HCT116 (cell line): ENCODE measurements at regions not wholly inside any gene's neighbourhood (a gene's known extent, or its start where the extent isn't known, plus 50 kb on each side); places are given as distances from the start of the nearest gene placed in this dataset.

Source experiments
- ATAC-seq: fragments of 200-7000 bp; cut with Tn5 transposase; 2 replicates; pipeline ENCODE4 v1.9.1; 2020; ENCODE audit warnings: mild to moderate bottlenecking, moderate library complexity
- BruUV-seq: library from RNA; stranded (reverse); fragments of 400-500 nt; replicated peaks from 2 replicates; lab custom pipeline; 2021; lab: Mats Ljungman, UMichigan
- CTCF ChIA-PET: fragments of 300-600 bp; sonication (Branson Sonifier 250); formaldehyde crosslinking; loops from one replicate; lab custom pipeline; 2021; ENCODE audit warnings: antibody characterized with exemption; lab: Charles Lee
- POLR2A ChIA-PET: fragments of 300-600, 350-600 bp; sonication (Branson Sonifier 250); formaldehyde crosslinking; loops from one replicate; lab custom pipeline; 2021; ENCODE audit warnings: antibody characterized with exemption; lab: Charles Lee
- RAD21 ChIA-PET, 2 experiments: fragments of 300-600 bp; sonication (Branson Sonifier 250); formaldehyde crosslinking; loops; one replicate each; lab custom pipeline; 2023; ENCODE audit warnings: low total read pairs in 2 of 2; ENCODE audit not compliant: uncharacterized antibody in 2 of 2, unreplicated experiment in 2 of 2, low non-redundant PET in 1 of 2; lab: Charles Lee
- DNase-seq: peaks from one replicate; pipeline ENCODE4 v3.0.0-alpha.2; 2010; ENCODE audit warnings: low read depth, low spot score
- H2AFZ ChIP-seq: fragments of 200-600 bp; shearing (Covaris generic), sonication (generic); 2 replicates; pipeline ENCODE4 v1.6.1; 2017; ENCODE audit warnings: low read depth, mixed run types, mixed read lengths, antibody characterized with exemption, low read length; ENCODE audit not compliant: poor library complexity, severe bottlenecking
- H3K27ac ChIP-seq: 2 replicates; pipeline ENCODE4 v1.5.1; 2012; ENCODE audit warnings: low read depth, low read length
- H3K27me3 ChIP-seq: fragments of 200-600 bp; sonication (generic); 2 replicates; pipeline ENCODE4 v1.6.1; 2016; ENCODE audit warnings: mixed run types, low read length, mixed read lengths; ENCODE audit not compliant: insufficient read depth
- H3K36me3 ChIP-seq, 2 experiments: fragments of 200-500 bp in 1 of 2; fragments of 200-600 bp in 1 of 2; sonication (Bioruptor generic) in 1 of 2; sonication (generic) in 1 of 2; 2 replicates each; pipeline versions ENCODE4 v1.5.1 to v1.6.1; 2014 to 2016; ENCODE audit warnings: low read length in 2 of 2, inconsistent platforms in 1 of 2, mixed read lengths in 1 of 2, mixed run types in 1 of 2; ENCODE audit not compliant: insufficient read depth in 2 of 2, control insufficient read depth in 1 of 2
- H3K4me1 ChIP-seq, 2 experiments: fragments of 200-600 bp in 1 of 2; sonication (generic) in 1 of 2; 2 replicates each; pipeline versions ENCODE4 v1.5.1 to v1.6.1; 2012 to 2017; ENCODE audit warnings: low read length in 2 of 2, inconsistent platforms in 1 of 2, mild to moderate bottlenecking in 1 of 2, mixed read lengths in 1 of 2, mixed run types in 1 of 2, moderate library complexity in 1 of 2; ENCODE audit not compliant: insufficient read depth in 2 of 2, control insufficient read depth in 1 of 2
- H3K4me2 ChIP-seq: fragments of 200-600 bp; sonication (generic); 2 replicates; pipeline ENCODE4 v1.6.1; 2017; ENCODE audit warnings: mixed run types, low read length, mixed read lengths
- H3K4me3 ChIP-seq, 2 experiments: fragments of 200-600 bp in 1 of 2; sonication (generic) in 1 of 2; replicated peaks in 1 of 2; 2 replicates each; pipeline ENCODE4 v1.5.1; 2011 to 2016; ENCODE audit warnings: low read length in 2 of 2, control low read depth in 1 of 2, low read depth in 1 of 2, mild to moderate bottlenecking in 1 of 2, mixed read lengths in 1 of 2, mixed run types in 1 of 2
- H3K79me2 ChIP-seq: fragments of 200-600 bp; sonication (generic); 2 replicates; pipeline ENCODE4 v1.6.1; 2017; ENCODE audit warnings: mild to moderate bottlenecking, mixed run types, low read length, moderate library complexity, mixed read lengths; ENCODE audit not compliant: insufficient read depth
- H3K9ac ChIP-seq: fragments of 200-600 bp; sonication (generic); 2 replicates; pipeline ENCODE4 v1.6.1; 2016; ENCODE audit warnings: low read length, mixed read lengths
- H3K9me2 ChIP-seq: fragments of 200-600 bp; sonication (generic), shearing (Covaris generic); 2 replicates; pipeline ENCODE4 v1.6.1; 2017; ENCODE audit warnings: mixed run types, mild to moderate bottlenecking, moderate library complexity; ENCODE audit not compliant: insufficient read depth
- H3K9me3 ChIP-seq, 2 experiments: fragments of 200-500 bp in 1 of 2; fragments of 200-600 bp in 1 of 2; sonication (Bioruptor generic) in 1 of 2; sonication (generic) in 1 of 2; 2 replicates each; pipeline ENCODE4 v1.6.1; 2014 to 2017; ENCODE audit warnings: low read length in 2 of 2, mixed read lengths in 2 of 2, inconsistent platforms in 1 of 2, low read depth in 1 of 2, mild to moderate bottlenecking in 1 of 2, mixed run types in 1 of 2, moderate library complexity in 1 of 2; ENCODE audit not compliant: control insufficient read depth in 1 of 2, insufficient read depth in 1 of 2
- H4K20me1 ChIP-seq: fragments of 200-600 bp; sonication (generic), shearing (Covaris generic); 2 replicates; pipeline ENCODE4 v1.6.1; 2017; ENCODE audit warnings: mixed run types, mild to moderate bottlenecking, moderate library complexity; ENCODE audit not compliant: insufficient read depth
- CBX3 ChIP-seq: IDR thresholded peaks from 2 replicates; pipeline ENCODE4 v1.6.1; 2012; ENCODE audit warnings: low read depth
- EGR1 ChIP-seq: IDR thresholded peaks from 2 replicates; pipeline ENCODE4 v1.6.1; 2012; ENCODE audit warnings: low read depth
- ELF1 ChIP-seq: IDR thresholded peaks from 2 replicates; pipeline ENCODE4 v1.6.1; 2012; ENCODE audit warnings: low read depth, borderline replicate concordance
- EZH2 ChIP-seq: fragments of 200-600 bp; sonication (generic); IDR thresholded peaks from 2 replicates; pipeline ENCODE4 v1.6.1; 2017; ENCODE audit warnings: antibody characterized with exemption, mixed run types
- FOSL1 ChIP-seq: IDR thresholded peaks from 2 replicates; pipeline ENCODE4 v1.6.1; 2012; ENCODE audit warnings: low read depth
- POLR2A ChIP-seq: IDR thresholded peaks from 2 replicates; pipeline ENCODE4 v1.7.0; 2011; ENCODE audit warnings: borderline replicate concordance; ENCODE audit not compliant: insufficient read depth, insufficient read length; ENCODE audit errors: extremely low read depth
- REST ChIP-seq: IDR thresholded peaks from 2 replicates; pipeline ENCODE4 v1.6.1; 2012; ENCODE audit warnings: low read depth
- SIN3A ChIP-seq: IDR thresholded peaks from 2 replicates; pipeline ENCODE4 v1.6.1; 2012; ENCODE audit warnings: low read depth
- SP1 ChIP-seq: IDR thresholded peaks from 2 replicates; pipeline ENCODE4 v1.6.1; 2012; ENCODE audit warnings: low read depth
- SRF ChIP-seq: IDR thresholded peaks from 2 replicates; pipeline ENCODE4 v1.6.1; 2012; ENCODE audit warnings: low read depth
- TCF7L2 ChIP-seq: IDR thresholded peaks from 2 replicates; pipeline ENCODE4 v1.7.0; 2011; ENCODE audit warnings: borderline replicate concordance, inconsistent platforms; ENCODE audit not compliant: insufficient read depth, insufficient read length; ENCODE audit errors: extremely low read depth
- YY1 ChIP-seq: IDR thresholded peaks from 2 replicates; pipeline ENCODE4 v1.6.1; 2011; ENCODE audit warnings: low read length, low read depth, moderate library complexity, mild to moderate bottlenecking; ENCODE audit not compliant: insufficient replicate concordance; ENCODE audit errors: extremely low read depth
- ZBTB33 ChIP-seq: IDR thresholded peaks from 2 replicates; pipeline ENCODE4 v1.6.1; 2011; ENCODE audit warnings: mild to moderate bottlenecking, low read length, moderate library complexity; ENCODE audit not compliant: insufficient replicate concordance; ENCODE audit errors: extremely low read depth
- ZFX ChIP-seq: fragments of 450-650 bp; IDR thresholded peaks from 2 replicates; pipeline ENCODE4 v1.6.1; 2017
- ZNF274 ChIP-seq: fragments of 200-500 bp; sonication (Bioruptor generic); IDR thresholded peaks from 2 replicates; pipeline ENCODE4 v1.6.1; 2014; ENCODE audit warnings: mild to moderate bottlenecking, low read depth, low read length, inconsistent platforms
- intact Hi-C: fragments of 100-400 bp; cut with micrococcal nuclease; formaldehyde crosslinking; loops from 2 replicates; pipeline ENCODE4 v1.10.0; 2022
- TF ChIP-seq, protein P1 (sequence below), 3 experiments: fragments of 200-600 bp in 1 of 3; sonication (generic) in 1 of 3; IDR thresholded peaks in 2 of 3; conservative IDR thresholded peaks in 1 of 3; 2 replicates each; pipeline ENCODE4 v1.5.1; 2012 to 2017; ENCODE audit warnings: low read depth in 2 of 3, low read length in 2 of 3, antibody characterized with exemption in 1 of 3, borderline replicate concordance in 1 of 3, control low read depth in 1 of 3, mild to moderate bottlenecking in 1 of 3, mixed read lengths in 1 of 3, mixed run types in 1 of 3, moderate library complexity in 1 of 3; ENCODE audit not compliant: insufficient read depth in 1 of 3

- TF ChIP-seq ZBTB33 (no peak), POLR2A (no peak), EZH2 (no peak), SIN3A (no peak), ZFX (no peak), EGR1 (no peak), ZNF274 (no peak)
- TF ChIP-seq, protein P1, sequence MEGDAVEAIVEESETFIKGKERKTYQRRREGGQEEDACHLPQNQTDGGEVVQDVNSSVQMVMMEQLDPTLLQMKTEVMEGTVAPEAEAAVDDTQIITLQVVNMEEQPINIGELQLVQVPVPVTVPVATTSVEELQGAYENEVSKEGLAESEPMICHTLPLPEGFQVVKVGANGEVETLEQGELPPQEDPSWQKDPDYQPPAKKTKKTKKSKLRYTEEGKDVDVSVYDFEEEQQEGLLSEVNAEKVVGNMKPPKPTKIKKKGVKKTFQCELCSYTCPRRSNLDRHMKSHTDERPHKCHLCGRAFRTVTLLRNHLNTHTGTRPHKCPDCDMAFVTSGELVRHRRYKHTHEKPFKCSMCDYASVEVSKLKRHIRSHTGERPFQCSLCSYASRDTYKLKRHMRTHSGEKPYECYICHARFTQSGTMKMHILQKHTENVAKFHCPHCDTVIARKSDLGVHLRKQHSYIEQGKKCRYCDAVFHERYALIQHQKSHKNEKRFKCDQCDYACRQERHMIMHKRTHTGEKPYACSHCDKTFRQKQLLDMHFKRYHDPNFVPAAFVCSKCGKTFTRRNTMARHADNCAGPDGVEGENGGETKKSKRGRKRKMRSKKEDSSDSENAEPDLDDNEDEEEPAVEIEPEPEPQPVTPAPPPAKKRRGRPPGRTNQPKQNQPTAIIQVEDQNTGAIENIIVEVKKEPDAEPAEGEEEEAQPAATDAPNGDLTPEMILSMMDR (IDR thresholded peaks at IDR 0.05 in 2 of 3, conservative IDR thresholded peaks at IDR 0.05 in 1 of 3; ENCODE audit: borderline replicate concordance in 1 of 3, insufficient read depth in 1 of 3, low read depth in 2 of 3, low read length in 2 of 3), result no peak
These were observed 1395.9 kb downstream of the FAM181B start (continued) for GRCh38 chr11:81337756-81338155.

- Histone ChIP-seq H3K9me2 (no peaks in the 10 kb centered on the region), H3K4me1 (no peaks in the 10 kb centered on the region), H4K20me1 (no peaks in the 10 kb centered on the region), H2AFZ (no peak overlapping the region), H3K27me3 (no peaks in the 10 kb centered on the region), H3K36me3 (no peaks in the 10 kb centered on the region), H3K4me2 (no peak overlapping the region), H3K79me2 (no peaks in the 10 kb centered on the region), H3K4me3 (no peak overlapping the region), H3K9me3 (peaks cover 7 to 16% of the 10 kb centered on the region in 2 experiments; a peak in 2 of 4 replicates), H3K27ac (no peak overlapping the region), H3K9ac (no peak overlapping the region)
- POLR2A ChIA-PET, result no interaction called here
- RAD21 ChIA-PET, result no interaction called here
- BruUV-seq, result no TSS peak
- CTCF ChIA-PET, result no interaction called here
- intact Hi-C loops, result no loop called here
- ATAC-seq, result no peak
- DNase-seq, result no peak
- TF ChIP-seq TCF7L2 (no peak), ZFX (no peak), FOSL1 (no peak), CBX3 (no peak), ZBTB33 (no peak), SRF (no peak), SP1 (no peak), YY1 (no peak), ELF1 (no peak), ZNF274 (no peak), SIN3A (no peak), REST (no peak)
These were observed 1401.4 kb downstream of the FAM181B start for GRCh38 chr11:81332276-81332675.
